Mammary epithelial cell (primary cell): ENCODE measurements at regions not wholly inside any gene's neighbourhood (a gene's known extent, or its start where the extent isn't known, plus 50 kb on each side); places are given as distances from the start of the nearest gene placed in this dataset.

Source experiments
- CTCF ChIP-seq, 2 donors: IDR thresholded peaks in 1 of 2; conservative IDR thresholded peaks in 1 of 2; 2 replicates each; pipeline ENCODE4 v1.5.1; 2011 to 2012; ENCODE audit warnings: inconsistent platforms in 2 of 2, low read length in 2 of 2, mild to moderate bottlenecking in 2 of 2, control low read depth in 1 of 2, low read depth in 1 of 2; ENCODE audit not compliant: insufficient read depth in 1 of 2; ENCODE audit errors: extremely low read depth in 1 of 2
- EZH2 ChIP-seq: IDR thresholded peaks from 2 replicates; pipeline ENCODE4 v1.6.1; 2012; ENCODE audit warnings: low read length, inconsistent platforms, borderline replicate concordance

DNA sequence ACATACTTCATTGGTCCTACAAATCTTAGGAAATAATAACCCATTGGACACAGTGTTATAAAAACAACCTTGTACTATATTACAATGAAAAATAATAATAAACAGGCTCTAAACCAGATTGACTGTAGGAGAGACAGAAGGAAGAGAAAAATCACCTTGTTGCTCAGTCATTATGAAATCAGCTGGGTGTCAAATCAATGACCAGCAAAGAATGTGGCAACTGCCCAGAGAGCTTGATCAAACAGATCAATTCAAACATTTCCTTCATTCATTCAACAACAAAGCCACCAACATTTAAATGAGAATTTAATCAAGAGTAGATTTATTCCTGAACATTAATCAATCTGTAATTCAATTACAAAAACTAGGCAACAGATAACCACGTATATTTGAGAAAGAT is 671.9 kb upstream of the CHAC2 start:
- TF ChIP-seq CTCF (conservative IDR thresholded peaks at IDR 0.05 in 1 of 2, IDR thresholded peaks at IDR 0.05 in 1 of 2; ENCODE audit: extremely low read depth in 1 of 2, insufficient read depth in 1 of 2, low read depth in 1 of 2, low read length in 2 of 2) (no peak), EZH2 (no peak)
